AG04449 (cell line): ENCODE measurements at regions not wholly inside any gene's neighbourhood (a gene's known extent, or its start where the extent isn't known, plus 50 kb on each side); places are given as distances from the start of the nearest gene placed in this dataset.

ENCODE experiments used
- CTCF ChIA-PET: fragments of 350-600 bp; formaldehyde crosslinking; extraction: SDS; loops from one replicate; lab custom pipeline; 2021; ENCODE audit warnings: antibody characterized with exemption; lab: Yijun Ruan, JAX
- POLR2A ChIA-PET: fragments of 400-600, 350-600 bp; formaldehyde crosslinking; extraction: SDS; loops from one replicate; lab custom pipeline; 2020; ENCODE audit warnings: antibody characterized with exemption, inconsistent platforms; lab: Yijun Ruan, JAX
- DNase-seq: peaks from one replicate; pipeline ENCODE4 v3.0.0-alpha.2; 2010; ENCODE audit warnings: low read depth, low spot score
- H3K4me3 ChIP-seq: 2 replicates; pipeline ENCODE4 v1.5.1; 2011; ENCODE audit warnings: low read depth, mild to moderate bottlenecking, control low read depth, low read length
- TF ChIP-seq, protein P1 (sequence below): IDR thresholded peaks from one replicate; pipeline ENCODE4 v1.5.1; 2011; ENCODE audit warnings: mild to moderate bottlenecking, moderate library complexity, low read length, control low read depth, inconsistent platforms; ENCODE audit not compliant: insufficient read depth; ENCODE audit errors: missing control alignments

DNA sequence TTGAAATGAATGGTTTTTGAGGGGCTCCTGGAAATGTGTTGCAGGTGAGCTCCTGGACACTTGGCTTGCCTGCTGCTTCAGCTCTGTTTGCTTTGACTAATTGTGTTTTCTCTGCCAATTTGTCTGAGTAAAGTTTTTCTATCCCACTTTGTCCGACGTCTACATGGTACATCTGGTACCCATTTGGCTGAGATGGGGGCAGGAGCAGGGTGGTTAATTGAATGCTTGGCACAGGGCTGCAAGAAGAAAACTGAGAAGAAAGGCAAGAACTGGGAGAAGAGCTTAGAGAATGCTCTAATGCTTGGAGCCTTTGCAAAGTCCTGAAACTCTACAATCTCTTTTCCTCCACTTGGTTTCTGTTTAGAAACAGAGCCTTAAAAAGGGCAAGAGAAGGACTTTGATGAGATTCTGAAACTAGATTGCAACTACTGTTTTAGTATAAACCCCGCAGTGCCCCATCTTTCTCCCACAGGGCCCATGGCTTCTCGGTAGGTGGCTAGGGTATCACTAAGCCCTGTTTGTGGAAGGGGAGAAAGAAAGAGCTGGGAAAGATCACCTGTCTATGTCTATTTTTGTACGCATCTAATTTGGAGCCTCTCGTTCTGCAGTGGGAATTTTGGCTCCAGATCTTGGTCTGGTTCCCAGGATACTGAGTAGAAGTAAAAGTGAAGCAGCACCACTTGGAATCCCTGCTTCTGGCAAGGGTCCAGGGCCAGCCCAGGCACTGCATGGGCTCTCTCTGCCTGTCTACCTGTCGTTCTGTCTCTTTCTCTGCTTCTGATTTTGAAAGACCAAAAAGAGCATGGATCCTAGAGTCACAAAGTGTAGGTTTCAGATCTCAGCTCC lies 214.4 kb downstream of the SEMA6A start:
- ChIA-PET POLR2A (no interaction called here), CTCF (no interaction called here)
- DNase-seq: no peak
- H3K4me3 ChIP-seq: no peak overlapping the region
- TF ChIP-seq, protein P1, sequence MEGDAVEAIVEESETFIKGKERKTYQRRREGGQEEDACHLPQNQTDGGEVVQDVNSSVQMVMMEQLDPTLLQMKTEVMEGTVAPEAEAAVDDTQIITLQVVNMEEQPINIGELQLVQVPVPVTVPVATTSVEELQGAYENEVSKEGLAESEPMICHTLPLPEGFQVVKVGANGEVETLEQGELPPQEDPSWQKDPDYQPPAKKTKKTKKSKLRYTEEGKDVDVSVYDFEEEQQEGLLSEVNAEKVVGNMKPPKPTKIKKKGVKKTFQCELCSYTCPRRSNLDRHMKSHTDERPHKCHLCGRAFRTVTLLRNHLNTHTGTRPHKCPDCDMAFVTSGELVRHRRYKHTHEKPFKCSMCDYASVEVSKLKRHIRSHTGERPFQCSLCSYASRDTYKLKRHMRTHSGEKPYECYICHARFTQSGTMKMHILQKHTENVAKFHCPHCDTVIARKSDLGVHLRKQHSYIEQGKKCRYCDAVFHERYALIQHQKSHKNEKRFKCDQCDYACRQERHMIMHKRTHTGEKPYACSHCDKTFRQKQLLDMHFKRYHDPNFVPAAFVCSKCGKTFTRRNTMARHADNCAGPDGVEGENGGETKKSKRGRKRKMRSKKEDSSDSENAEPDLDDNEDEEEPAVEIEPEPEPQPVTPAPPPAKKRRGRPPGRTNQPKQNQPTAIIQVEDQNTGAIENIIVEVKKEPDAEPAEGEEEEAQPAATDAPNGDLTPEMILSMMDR: no peak

DNA sequence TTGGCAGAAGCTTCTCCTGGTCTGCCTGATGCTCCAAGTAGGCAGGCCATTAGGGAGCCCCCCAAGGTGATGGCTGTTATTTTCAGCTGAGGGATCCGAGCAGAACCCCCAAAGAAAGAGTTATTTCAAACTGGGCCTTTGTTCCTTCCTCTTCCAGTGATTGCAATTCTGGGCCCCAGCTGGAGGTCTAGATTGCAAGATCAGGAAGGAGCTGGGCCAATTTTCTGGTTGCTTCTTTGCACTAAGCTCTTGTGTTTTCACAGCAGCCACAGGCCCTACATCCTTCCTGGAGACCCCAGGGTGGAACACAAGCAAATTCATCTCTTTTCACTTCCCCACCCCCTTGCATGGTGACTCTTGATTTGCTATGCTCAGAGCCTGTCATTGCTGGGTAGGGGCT lies 215.0 kb downstream of the SEMA6A start:
- no peak overlapping the region for H3K4me3 ChIP-seq
- TF ChIP-seq, protein P1: no peak
- ChIA-PET POLR2A (no interaction called here), CTCF (no interaction called here)
- no peak for DNase-seq

DNA sequence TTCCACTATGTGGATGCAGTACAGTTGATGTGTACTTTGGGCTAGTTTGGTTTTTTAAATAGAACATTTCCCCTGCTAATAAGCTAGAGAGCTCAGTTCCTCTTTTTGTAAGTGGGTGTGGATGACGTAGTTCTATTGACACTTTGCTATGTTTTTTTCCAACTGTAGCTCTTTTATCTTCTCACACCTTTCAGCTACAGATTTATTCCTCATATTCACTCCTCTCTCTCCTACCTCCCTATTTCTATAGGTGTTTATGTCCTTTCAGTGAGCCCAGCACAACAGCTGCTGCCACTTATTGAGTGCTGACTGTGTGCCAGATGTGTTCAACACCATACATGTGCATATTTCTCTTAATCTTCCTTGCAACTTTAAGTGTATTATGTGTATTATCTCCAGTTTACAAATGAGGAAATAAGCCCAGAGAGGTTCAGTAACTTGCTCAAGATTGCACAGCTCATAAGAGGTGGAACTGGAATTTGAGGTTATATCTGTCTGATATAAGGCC lies 215.7 kb downstream of the SEMA6A start:
- no peak for DNase-seq
- POLR2A ChIA-PET: no interaction called here
- TF ChIP-seq, protein P1: no peak
- CTCF ChIA-PET: no interaction called here
- no peak overlapping the region for H3K4me3 ChIP-seq

DNA sequence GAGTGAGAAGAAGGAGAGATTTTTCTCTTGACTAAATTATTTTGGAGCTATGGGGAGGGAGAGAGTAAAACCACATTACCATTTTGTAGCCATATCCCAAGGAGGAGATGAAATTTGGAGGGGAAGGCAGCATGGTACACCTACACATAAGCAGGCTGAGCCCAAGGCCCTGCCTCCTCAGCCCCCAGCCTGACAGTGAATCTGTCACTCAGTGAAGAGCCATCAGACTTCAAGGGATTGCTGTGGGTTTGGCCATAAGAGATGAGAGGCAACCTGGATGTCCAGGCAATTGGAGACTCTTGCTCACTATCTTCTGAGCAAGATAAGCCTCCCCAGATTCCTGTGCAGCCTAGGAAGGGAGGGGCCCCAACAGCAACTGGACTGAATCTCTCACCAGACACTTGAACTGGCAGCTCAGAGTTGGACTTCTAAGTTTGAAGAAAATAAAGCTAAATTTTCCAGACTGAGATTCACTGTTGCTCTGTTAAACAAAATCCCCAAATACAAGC lies 216.6 kb downstream of the SEMA6A start:
- TF ChIP-seq, protein P1: no peak
- H3K4me3 ChIP-seq: no peak overlapping the region
- CTCF ChIA-PET: interaction anchor here (0.9 kb wide), 1 partner anchor 221 kb away, joined by 4 read pairs; no protein-coding TSS in a partner anchor
- no peak for DNase-seq
- POLR2A ChIA-PET: no interaction called here

DNA sequence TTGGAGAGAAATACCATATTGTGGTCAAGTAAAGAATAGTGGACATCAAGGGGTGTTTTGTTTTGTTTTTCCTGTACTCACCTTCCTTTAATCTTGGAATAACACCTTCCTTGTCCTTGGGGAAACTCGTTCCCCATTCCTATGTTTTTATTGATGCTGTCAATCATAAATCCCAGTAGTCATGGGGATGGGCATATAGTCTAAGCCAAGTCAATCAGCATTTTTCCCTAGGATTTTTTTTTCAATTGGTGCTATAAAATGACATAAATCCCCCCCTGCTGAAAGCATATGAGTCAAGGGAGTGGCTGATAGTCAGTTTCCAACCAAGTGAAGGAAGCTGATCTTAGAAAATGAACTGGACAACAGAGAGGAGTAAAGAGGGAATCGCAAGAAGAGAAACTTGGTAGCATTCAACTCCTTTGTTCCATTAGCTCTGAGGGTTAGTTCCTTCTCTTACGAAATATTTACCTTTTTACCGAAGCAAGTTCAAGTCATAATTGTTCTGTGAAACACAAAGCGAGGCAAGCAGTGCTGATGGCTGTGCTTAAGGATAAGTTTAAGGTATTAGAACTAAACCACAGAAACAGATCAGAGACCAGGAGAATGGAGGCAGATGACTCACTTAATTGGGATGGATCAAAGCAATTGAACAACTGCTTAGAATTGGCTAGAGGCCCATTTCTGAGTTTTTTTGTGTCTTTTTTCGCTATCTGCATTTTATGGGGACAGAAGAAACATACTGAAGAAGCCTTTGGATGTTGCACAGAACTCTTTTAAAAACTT lies 218.6 kb downstream of the SEMA6A start:
- TF ChIP-seq, protein P1: no peak
- ChIA-PET POLR2A (no interaction called here), CTCF (no interaction called here)
- DNase-seq: no peak
- H3K4me3 ChIP-seq: no peak overlapping the region
